ENCODE measurements at regions not wholly inside any gene's neighbourhood (a gene's known extent, or its start where the extent isn't known, plus 50 kb on each side); places are given as distances from the start of the nearest gene placed in this dataset.

GRCh38 chr1:99385852-99386251 is 121.6 kb downstream of the PLPPR4 start:
- no peak overlapping the region for H3K4me3 ChIP-seq (replicated peaks in 1 of 3; ENCODE audit: insufficient read depth in 1 of 3, low read depth in 2 of 3, low read length in 3 of 3)
- in situ Hi-C loops (cut with HindIII; ENCODE audit: extremely low pct_ligation_motif_present, low pct_unique_long_range_greater_than_20kb) (no loop called here), intact Hi-C loops (cut with micrococcal nuclease; ENCODE audit: unreplicated experiment) (no loop called here)
- no peaks in the 10 kb centered on the region for H3K79me2 ChIP-seq (ENCODE audit: insufficient read depth, low read length)
- FAIRE-seq (no peak), ATAC-seq (no peak), DNase-seq (ENCODE audit: low spot score) (no peak)
- CTCF ChIA-PET (ENCODE audit: low intra/inter-chr PET ratio, low total read pairs) = no interaction called here
- no peaks in the 10 kb centered on the region for H3K27me3 ChIP-seq (ENCODE audit: control insufficient read depth in 1 of 2, insufficient read depth in 2 of 2, low read length in 2 of 2)
- BruUV-seq (replicated peaks) = no TSS peak
- H3K9me3 ChIP-seq (ENCODE audit: low read length) = no peaks in the 10 kb centered on the region
- WGBS (ENCODE audit: low lambda C conversion rate) = 18% methylated on average over 4 of the region's 4 CpGs
- H3K4me1 ChIP-seq (ENCODE audit: insufficient read depth, low read length) = no peaks in the 10 kb centered on the region
- no peak overlapping the region for H3K4me2 ChIP-seq (ENCODE audit: low read depth, low read length)
- POLR2A ChIA-PET = no interaction called here
- H3K9ac ChIP-seq (ENCODE audit: insufficient read depth, low read depth, low read length) = no peak overlapping the region
- no peak overlapping the region for H3K27ac ChIP-seq (ENCODE audit: extremely low read length, insufficient read depth, low read length)
- no peaks in the 10 kb centered on the region for H4K20me1 ChIP-seq (ENCODE audit: insufficient read depth, low read length)
- no peak overlapping the region for H2AFZ ChIP-seq (ENCODE audit: low read length)
- no peaks in the 10 kb centered on the region for H3K36me3 ChIP-seq (replicated peaks in 1 of 2; ENCODE audit: control insufficient read depth in 1 of 2, insufficient read depth in 2 of 2, low read length in 2 of 2)
- TF ChIP-seq HNRNPL (IDR thresholded peaks at IDR 0.05; ENCODE audit: low read depth, low read length) (no peak), ZNF512B (CRISPR knock-in tag; IDR thresholded peaks at IDR 0.05; ENCODE audit: borderline replicate concordance) (no peak), ARNT (IDR thresholded peaks at IDR 0.05) (no peak), ZNF138 (CRISPR knock-in tag; IDR thresholded peaks at IDR 0.05; ENCODE audit: low read depth) (no peak), ZNF547 (CRISPR knock-in tag; IDR thresholded peaks at IDR 0.05) (no peak), ZBTB42 (CRISPR knock-in tag; IDR thresholded peaks at IDR 0.05) (no peak), ZSCAN29 (CRISPR knock-in tag; conservative IDR thresholded peaks at IDR 0.05) (no peak), DMAP1 (CRISPR knock-in tag; IDR thresholded peaks at IDR 0.05) (no peak), ZNF3 (CRISPR knock-in tag; IDR thresholded peaks at IDR 0.05) (no peak), NFE2 (CRISPR knock-in tag; IDR thresholded peaks at IDR 0.05) (no peak), ATF7-NPFF (CRISPR knock-in tag; IDR thresholded peaks at IDR 0.05; ENCODE audit: low read depth) (no peak), ZNF891 (CRISPR knock-in tag; IDR thresholded peaks at IDR 0.05) (no peak)
- TF ChIP-seq, protein P1, sequence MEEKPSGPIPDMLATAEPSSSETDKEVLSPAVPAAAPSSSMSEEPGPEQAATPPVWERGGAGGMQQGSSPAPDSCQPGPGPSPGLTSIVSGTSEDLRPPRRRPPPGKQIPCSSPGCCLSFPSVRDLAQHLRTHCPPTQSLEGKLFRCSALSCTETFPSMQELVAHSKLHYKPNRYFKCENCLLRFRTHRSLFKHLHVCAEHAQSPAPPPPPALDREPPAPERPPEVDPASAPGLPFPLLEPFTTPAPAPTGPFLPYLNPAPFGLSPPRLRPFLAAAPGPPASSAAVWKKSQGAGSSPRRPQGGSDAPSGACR (CRISPR knock-in tag; IDR thresholded peaks at IDR 0.05) = no peak
